Skeletal muscle satellite cell (primary cell): ENCODE measurements at regions not wholly inside any gene's neighbourhood (a gene's known extent, or its start where the extent isn't known, plus 50 kb on each side); places are given as distances from the start of the nearest gene placed in this dataset.
"Not testable (repeated sequence)": the region's sequence is repeated elsewhere in the genome, so short reads cannot be mapped to it uniquely, and the experiment has no call there.

Experiments used
- H3K27me3 ChIP-seq: 2 replicates; pipeline ENCODE4 v1.7.0; 2013; ENCODE audit warnings: low read length; ENCODE audit not compliant: control insufficient read depth, insufficient read depth
- H3K36me3 ChIP-seq: 2 replicates; pipeline ENCODE4 v1.7.0; 2013; ENCODE audit warnings: mild to moderate bottlenecking, control low read depth, low read length; ENCODE audit not compliant: insufficient read depth
- H3K4me1 ChIP-seq: 2 replicates; pipeline ENCODE4 v1.7.0; 2013; ENCODE audit warnings: low read length; ENCODE audit not compliant: control insufficient read depth, insufficient read depth
- H3K4me2 ChIP-seq: 2 replicates; pipeline ENCODE4 v1.7.0; 2013; ENCODE audit warnings: mild to moderate bottlenecking, low read length
- H3K4me3 ChIP-seq: 2 replicates; pipeline ENCODE4 v1.7.0; 2013; ENCODE audit warnings: low read length
- H3K9ac ChIP-seq: 2 replicates; pipeline ENCODE4 v1.7.0; 2013; ENCODE audit warnings: mild to moderate bottlenecking, low read depth, low read length, moderate library complexity
- H3K9me3 ChIP-seq: replicated peaks from 2 replicates; pipeline ENCODE4 v1.7.0; 2013; ENCODE audit warnings: mild to moderate bottlenecking, control low read depth, low read length

DNA sequence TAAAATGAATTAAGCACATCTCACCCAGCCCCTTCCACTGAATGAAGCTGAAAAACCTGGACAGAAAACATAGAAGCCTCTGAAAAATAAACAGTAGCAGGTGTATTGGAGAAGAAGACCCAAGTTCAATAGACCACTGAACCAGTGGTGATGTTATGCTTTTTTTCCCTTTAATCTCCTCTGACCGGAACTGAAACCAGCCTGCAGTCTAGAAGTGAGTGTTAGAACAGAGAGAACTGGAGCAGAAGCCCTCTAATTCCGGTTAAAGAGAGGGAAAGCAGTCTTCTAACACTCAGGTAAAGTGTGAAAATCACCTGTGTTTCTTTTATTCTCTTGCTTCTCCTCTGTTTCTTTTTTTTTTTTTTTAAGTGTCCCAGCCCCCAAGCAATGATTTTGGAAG is 83.5 kb upstream of the CCL21 start:
- H3K27me3 ChIP-seq: peaks cover 49% of the 10 kb centered on the region
- H3K4me2 ChIP-seq: no peak overlapping the region
- H3K4me3 ChIP-seq: no peak overlapping the region
- H3K4me1 ChIP-seq: no peaks in the 10 kb centered on the region
- H3K9ac ChIP-seq: no peak overlapping the region
- no peaks in the 10 kb centered on the region for H3K36me3 ChIP-seq
- H3K9me3 ChIP-seq: no peaks in the 10 kb centered on the region

DNA sequence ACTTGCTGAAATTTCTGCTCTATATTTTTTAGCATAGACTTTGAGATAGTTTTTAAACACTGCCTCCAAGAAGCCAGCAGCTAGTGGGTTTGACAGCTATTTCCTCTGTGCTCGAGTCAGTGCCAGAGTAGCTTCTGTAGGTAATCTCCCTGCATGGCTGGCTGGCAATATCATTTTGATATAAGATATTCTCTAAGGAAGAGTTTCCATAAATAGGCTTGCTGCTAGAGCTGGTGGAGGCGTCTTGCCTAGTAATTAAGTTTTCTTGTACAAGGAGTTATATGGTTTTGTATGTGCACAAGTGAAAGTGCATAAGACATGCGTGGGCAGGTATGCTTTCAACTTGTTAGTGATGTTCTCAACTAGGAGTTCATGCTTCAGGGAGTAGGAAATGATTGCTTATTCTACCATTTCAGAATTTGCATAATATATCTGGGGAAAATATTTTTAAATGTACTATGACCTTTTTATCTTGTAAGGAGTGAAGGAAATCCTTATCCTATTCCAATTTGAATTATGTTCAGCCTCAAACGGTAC is 74.1 kb upstream of the CCL21 start:
- no peak overlapping the region for H3K9ac ChIP-seq
- no peaks in the 10 kb centered on the region for H3K36me3 ChIP-seq
- H3K27me3 ChIP-seq: peaks cover 76% of the 10 kb centered on the region
- H3K4me2 ChIP-seq: no peak overlapping the region
- H3K9me3 ChIP-seq: no peaks in the 10 kb centered on the region
- H3K4me1 ChIP-seq: no peaks in the 10 kb centered on the region
- H3K4me3 ChIP-seq: no peak overlapping the region

DNA sequence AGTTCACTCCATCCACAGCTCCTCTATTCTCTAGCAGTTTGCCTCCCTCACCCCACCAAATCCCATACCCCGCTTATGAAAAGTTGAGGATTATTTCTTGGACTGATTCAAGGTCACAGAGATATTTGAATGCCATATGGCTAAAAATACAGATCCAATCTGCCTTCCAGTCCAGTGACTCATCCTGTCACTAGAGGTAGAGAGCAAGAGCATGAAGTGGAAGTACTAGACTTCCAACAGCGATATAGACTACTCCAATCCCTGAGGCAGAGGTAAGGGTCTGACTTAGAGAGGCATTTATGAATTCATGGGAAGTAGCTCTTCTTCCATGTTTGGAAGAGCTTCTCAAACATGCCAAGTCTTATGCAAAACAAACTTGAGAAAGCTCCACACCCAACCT is 72.4 kb upstream of the CCL21 start:
- Histone ChIP-seq H3K9me3 (no peaks in the 10 kb centered on the region), H3K4me3 (no peak overlapping the region), H3K4me2 (no peak overlapping the region), H3K36me3 (no peaks in the 10 kb centered on the region), H3K4me1 (no peaks in the 10 kb centered on the region), H3K9ac (no peak overlapping the region), H3K27me3 (peaks cover 76% of the 10 kb centered on the region)

DNA sequence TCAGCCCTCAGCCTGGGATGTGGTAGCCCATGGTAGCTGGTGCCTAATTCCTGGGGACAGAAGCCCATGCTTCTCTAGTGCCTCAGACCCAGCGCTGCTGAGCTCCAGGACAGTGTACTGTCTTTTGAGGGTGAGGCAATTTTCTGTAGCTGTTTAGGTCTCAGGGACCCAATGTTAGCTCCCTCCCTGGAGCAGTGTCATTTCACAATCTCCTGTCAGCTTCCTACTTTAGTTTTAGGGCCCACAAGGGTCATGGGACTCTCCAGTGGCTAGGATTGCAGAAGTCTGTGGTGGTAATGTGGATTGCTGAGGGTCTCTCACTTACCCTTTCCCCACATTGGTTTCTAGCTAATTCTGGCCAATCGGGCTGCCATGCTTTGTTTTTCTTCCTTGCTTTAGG is 67.7 kb upstream of the CCL21 start:
- Histone ChIP-seq H3K9ac (no peak overlapping the region), H3K36me3 (no peaks in the 10 kb centered on the region), H3K27me3 (peaks cover 47% of the 10 kb centered on the region), H3K4me1 (no peaks in the 10 kb centered on the region), H3K4me2 (no peak overlapping the region), H3K4me3 (no peak overlapping the region), H3K9me3 (no peaks in the 10 kb centered on the region)

DNA sequence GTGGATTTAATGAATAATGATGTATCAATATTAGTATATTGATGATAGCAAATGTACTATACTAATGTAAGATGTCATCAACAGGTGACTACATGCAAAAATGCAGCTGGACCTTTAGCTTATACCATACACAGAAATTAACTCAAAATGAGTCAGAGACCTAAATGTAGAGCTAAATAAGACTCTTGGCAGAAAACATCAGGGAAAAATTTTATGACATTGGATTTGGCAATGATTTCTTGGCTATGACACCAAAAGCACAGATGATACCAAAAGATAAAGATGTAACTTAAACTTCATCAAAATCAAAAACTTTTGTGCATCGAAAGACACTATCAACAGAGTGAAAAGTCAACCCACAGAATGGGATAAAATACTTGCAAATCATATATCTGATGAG is 64.0 kb upstream of the CCL21 start:
- Histone ChIP-seq H3K4me3 (no peak overlapping the region), H3K9me3 (no peaks in the 10 kb centered on the region), H3K4me2 (no peak overlapping the region)

DNA sequence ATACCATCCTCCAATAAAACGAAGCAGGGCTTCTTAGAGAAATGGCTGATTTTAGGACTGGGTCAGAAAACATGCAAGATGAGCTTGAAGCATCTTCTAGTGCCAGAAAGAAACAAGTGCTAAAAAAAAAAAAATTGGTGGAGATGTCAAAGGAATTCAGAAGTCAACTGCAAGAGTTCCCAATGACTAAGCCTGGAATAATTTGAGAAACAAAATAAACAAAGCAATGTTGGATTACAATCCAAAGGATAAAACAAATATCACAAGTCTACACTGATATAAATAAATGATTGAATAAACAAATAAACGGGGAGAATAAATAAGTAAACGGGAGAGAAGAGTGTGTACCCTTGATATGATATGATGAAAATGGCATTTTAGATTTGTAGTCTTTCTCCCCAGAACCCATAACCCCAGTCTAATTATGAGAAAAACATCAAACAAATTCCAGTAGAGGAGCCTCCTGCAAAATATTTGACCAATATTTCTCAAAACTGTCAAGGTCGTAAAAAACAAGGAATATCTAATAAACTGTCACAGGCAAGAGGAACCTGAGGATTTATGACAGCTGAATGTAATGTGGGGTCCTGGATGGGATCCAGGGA is 63.5 kb upstream of the CCL21 start:
- H3K4me1 ChIP-seq: no peaks in the 10 kb centered on the region
- H3K4me2 ChIP-seq: no peak overlapping the region

More for the DNA sequence above, 64.0 kb upstream of the CCL21 start:
- H3K4me1 ChIP-seq: no peaks in the 10 kb centered on the region
- H3K9ac ChIP-seq: no peak overlapping the region
- H3K36me3 ChIP-seq: no peaks in the 10 kb centered on the region
- H3K27me3 ChIP-seq: peaks cover 52% of the 10 kb centered on the region

DNA sequence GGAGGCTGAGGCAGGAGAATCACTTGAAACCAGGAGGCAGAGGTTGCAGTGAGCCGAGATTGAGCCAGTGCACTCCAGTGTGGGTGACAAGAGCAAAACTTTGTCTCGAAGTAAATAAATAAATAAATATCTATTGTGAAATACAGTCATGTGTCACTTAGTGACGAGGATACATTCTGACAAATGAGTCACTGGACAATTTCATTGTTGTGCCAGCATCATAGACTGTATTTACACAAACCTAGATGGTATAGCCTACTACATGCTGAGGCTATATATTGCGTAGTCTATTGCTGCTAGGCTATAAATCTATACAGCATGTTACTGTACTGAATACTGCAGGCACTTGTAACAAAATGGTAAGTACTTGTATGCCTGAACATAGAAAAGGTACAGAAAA is 61.1 kb upstream of the CCL21 start:
- no peak overlapping the region for H3K4me2 ChIP-seq
- H3K36me3 ChIP-seq: no peaks in the 10 kb centered on the region
- no peaks in the 10 kb centered on the region for H3K4me1 ChIP-seq
- no peak overlapping the region for H3K9ac ChIP-seq
- H3K27me3 ChIP-seq: peaks cover 43% of the 10 kb centered on the region
- H3K9me3 ChIP-seq: no peaks in the 10 kb centered on the region
- H3K4me3 ChIP-seq: no peak overlapping the region

More for the DNA sequence above, 63.5 kb upstream of the CCL21 start:
- Histone ChIP-seq H3K36me3 (no peaks in the 10 kb centered on the region), H3K27me3 (peaks cover 51% of the 10 kb centered on the region), H3K9ac (no peak overlapping the region), H3K9me3 (no peaks in the 10 kb centered on the region), H3K4me3 (no peak overlapping the region)

DNA sequence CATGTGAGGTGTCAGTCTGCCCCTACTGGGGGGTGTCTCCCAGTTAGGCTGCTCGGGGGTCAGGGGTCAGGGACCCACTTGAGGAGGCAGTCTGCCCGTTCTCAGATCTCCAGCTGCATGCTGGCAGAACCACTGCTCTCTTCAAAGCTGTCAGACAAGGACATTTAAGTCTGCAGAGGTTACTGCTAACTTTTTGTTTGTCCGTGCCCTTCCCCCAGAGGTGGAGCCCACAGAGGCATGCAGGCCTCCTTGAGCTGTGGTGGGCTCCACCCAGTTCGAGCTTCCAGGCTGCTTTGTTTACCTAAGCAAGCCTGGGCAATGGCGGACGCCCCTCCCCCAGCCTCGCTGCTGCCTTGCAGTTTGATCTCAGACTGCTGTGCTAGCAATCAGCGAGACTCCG is 57.2 kb upstream of the CCL21 start:
- H3K9me3 ChIP-seq, H3K9ac ChIP-seq, H3K36me3 ChIP-seq, H3K4me1 ChIP-seq, H3K4me3 ChIP-seq, H3K4me2 ChIP-seq: not testable (repeated sequence)
- H3K27me3 ChIP-seq: peaks cover 29% of the 10 kb centered on the region

DNA sequence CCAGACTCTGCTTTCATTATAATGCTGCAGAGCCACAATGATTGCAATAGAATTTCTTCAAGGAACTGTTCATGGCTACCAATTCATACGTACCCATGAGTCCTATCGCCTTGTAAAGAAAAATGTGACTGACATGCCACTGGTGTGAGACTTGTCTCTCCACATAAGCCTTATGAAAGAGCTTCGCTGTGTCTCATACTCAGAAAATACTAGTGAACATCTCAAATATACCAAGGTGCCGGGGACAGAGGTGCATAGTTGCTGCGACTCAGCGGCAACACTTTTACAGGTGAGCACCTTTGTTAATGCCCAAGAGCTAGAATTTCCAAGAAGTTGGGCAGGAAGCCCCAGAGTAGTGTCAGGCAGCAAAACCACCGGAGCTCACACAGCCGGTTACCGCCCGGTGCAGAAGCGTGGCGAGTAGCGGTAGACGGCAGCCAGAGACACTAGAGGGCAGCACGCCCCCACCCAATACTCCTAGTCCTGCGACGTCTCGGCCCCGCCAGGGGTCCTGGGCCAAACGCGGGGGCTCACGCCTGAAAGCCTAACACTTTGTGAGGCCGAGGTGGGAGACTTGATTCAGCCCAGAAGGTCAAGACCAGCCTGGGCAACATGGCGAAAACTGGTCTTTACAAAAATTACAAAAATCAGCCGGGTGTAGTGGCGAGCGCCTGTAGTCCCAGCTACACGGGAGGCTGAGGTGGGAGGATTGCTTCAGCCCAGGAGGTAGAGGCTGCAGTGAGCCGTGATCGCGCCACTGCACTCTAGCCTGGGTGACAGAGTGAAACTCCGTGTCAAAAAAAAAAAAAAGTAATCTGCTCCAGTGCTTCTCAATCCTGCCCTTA is 50.5 kb upstream of the CCL21 start:
- not testable (repeated sequence) for H3K4me2 ChIP-seq, H3K9ac ChIP-seq, H3K36me3 ChIP-seq, H3K4me1 ChIP-seq, H3K9me3 ChIP-seq, H3K4me3 ChIP-seq
- H3K27me3 ChIP-seq: peaks cover 32% of the 10 kb centered on the region
